AG04450 (cell line): ENCODE measurements at regions not wholly inside any gene's neighbourhood (a gene's known extent, or its start where the extent isn't known, plus 50 kb on each side); places are given as distances from the start of the nearest gene placed in this dataset.
A peak's percentile ranks its signal among the peaks of the same experiment; 100 is the strongest.

Source experiments
- CTCF ChIA-PET: fragments of 300-600, 350-600 bp; formaldehyde crosslinking; extraction: SDS; loops from one replicate; lab custom pipeline; 2022; ENCODE audit warnings: antibody characterized with exemption, inconsistent platforms; lab: Charles Lee
- POLR2A ChIA-PET: fragments of 350-600 bp; formaldehyde crosslinking; extraction: SDS; loops from one replicate; lab custom pipeline; 2021; ENCODE audit warnings: antibody characterized with exemption, inconsistent platforms; lab: Yijun Ruan, JAX
- DNase-seq: peaks from one replicate; pipeline ENCODE4 v3.0.0-alpha.2; 2011; ENCODE audit warnings: low read depth, low spot score
- H3K27ac ChIP-seq: one replicate; pipeline ENCODE4 v1.5.1; 2012; ENCODE audit warnings: low read depth, low read length, control low read depth
- H3K27me3 ChIP-seq: one replicate; pipeline ENCODE4 v1.6.0; 2012; ENCODE audit warnings: low read length; ENCODE audit not compliant: control insufficient read depth, insufficient read depth
- H3K4me3 ChIP-seq: 2 replicates; pipeline ENCODE4 v1.5.1; 2011; ENCODE audit warnings: mild to moderate bottlenecking, low read depth, low read length, control low read depth
- H3K9me3 ChIP-seq: 2 replicates; pipeline ENCODE4 v1.5.1; 2012; ENCODE audit warnings: low read length; ENCODE audit not compliant: control insufficient read depth, insufficient read depth
- CTCF ChIP-seq: IDR thresholded peaks from 2 replicates; pipeline ENCODE4 v1.5.1; 2011; ENCODE audit warnings: low read depth, low read length, control low read depth, inconsistent platforms

DNA sequence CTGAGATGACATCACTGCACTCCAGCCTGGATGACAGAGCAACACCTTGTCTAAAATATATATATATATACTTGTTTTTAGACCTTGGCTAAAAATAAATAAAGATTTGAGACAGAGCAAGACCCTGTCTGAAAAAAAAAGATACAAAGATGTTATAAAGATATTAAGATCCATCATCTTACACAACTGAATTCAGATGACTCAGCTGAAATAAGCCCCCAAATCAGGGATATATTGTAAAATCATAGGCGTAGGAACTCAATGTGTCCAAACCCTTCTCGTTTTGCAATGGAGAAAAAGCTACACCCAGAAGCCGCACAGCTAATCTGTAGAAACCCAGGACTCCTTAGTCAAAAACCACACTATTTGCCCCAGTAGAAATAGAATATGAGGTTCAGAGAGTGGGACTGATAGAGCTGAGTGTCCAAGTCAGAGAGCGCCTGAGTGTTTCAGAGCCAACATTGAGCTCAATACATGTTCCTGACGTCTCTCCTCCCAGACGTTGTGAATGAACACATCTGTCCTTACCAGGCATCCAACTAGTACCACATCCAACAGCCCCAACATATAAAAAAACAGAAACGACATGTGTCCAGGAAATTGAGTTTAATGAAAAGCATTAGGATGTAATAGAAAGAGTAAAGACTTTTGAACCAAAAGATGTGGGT lies 207.9 kb upstream of the BLID start:
- ChIA-PET CTCF (interaction anchor here (0.6 kb wide), 1 partner anchor 77 kb away, joined by 4 read pairs; no protein-coding TSS in a partner anchor), POLR2A (no interaction called here)
- Histone ChIP-seq H3K27me3 (no peaks in the 10 kb centered on the region), H3K9me3 (no peaks in the 10 kb centered on the region), H3K27ac (no peak overlapping the region), H3K4me3 (no peak overlapping the region)
- DNase-seq = no peak
- TF ChIP-seq CTCF = no peak

- no peaks in the 10 kb centered on the region for H3K27me3 ChIP-seq
- DNase-seq = peak; percentile 52
- TF ChIP-seq CTCF = no peak
- no peak overlapping the region for H3K4me3 ChIP-seq
- H3K9me3 ChIP-seq = no peaks in the 10 kb centered on the region
- H3K27ac ChIP-seq = no peak overlapping the region
- ChIA-PET CTCF (no interaction called here), POLR2A (no interaction called here)
Observed at GRCh38 chr11:122322329-122322728, 206.3 kb upstream of the BLID start.

DNA sequence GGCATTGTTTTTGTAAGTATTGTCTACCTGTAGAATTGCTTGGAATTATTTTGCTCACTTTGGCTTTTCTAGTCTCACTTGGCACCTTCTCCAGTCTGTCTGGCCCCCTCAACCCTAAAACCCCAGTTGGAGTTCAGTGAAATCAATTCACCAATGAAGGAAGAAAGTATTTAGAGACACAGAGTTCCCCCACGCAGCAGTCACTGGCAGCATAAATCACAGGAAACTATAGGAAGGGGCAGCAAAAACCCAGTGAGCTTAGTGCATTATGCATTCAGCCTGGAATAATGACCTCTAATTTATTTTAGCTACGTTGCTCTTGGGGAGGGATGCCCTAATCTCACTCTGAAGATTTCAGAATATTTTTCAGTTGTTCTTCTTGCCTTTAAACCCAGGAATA lies 204.7 kb upstream of the BLID start:
- no peaks in the 10 kb centered on the region for H3K9me3 ChIP-seq
- no peak for TF ChIP-seq CTCF
- H3K4me3 ChIP-seq = no peak overlapping the region
- POLR2A ChIA-PET = no interaction called here
- no peak overlapping the region for H3K27ac ChIP-seq
- H3K27me3 ChIP-seq = no peaks in the 10 kb centered on the region
- CTCF ChIA-PET = interaction anchor here (0.9 to 1.0 kb wide), 2 partner anchors 105 to 185 kb away, joined by 3 read pairs; no protein-coding TSS in a partner anchor
- no peak for DNase-seq

DNA sequence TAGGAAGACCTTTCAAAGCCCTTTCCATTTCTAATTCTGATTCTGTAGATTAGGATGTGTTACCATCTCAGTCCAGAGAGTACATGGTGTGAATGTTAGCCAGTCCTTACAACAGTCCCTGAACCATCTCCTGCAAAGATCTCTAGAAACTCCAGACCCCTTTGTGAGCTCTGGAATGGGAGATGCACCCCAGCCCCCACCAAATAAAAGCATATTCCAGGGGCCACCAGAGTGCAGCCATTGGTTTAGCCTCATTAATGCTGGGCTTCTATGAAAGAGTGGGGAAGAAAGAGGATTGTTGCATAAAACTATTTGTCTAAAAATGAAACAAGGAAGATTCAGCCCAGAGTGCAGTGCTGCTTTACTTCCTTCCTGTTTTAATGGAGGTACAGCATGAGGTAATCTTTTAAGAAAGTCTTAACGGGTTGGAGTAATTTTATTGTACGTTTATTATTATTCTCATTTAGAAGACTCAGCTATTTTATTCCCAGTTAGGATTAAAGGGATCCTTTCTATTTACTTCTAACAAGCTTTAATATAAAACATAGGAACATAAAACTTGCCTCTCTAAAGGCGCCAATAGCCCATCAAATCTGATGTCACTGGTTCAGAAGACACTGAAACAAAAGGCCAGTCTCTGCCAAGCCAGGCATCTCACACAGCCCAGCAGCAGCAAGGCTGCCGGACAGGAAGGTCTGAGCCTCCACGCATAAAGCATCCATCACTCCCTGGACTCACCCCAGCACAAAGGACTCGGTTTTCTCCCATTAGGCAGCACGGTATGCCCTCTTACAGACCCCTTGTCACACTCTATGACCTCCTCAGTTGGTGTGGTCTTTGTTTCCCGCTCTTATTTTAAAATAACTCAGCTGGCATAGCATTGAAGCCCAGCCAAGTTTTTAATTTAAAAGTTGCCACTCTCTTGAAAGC lies 203.9 kb upstream of the BLID start:
- no peaks in the 10 kb centered on the region for H3K27me3 ChIP-seq
- ChIA-PET CTCF (interaction anchor here (1.0 kb wide), 1 partner anchor 104 kb away, joined by 3 read pairs; no protein-coding TSS in a partner anchor), POLR2A (no interaction called here)
- no peak for TF ChIP-seq CTCF
- H3K4me3 ChIP-seq = no peak overlapping the region
- no peak overlapping the region for H3K27ac ChIP-seq
- DNase-seq = no peak
- no peaks in the 10 kb centered on the region for H3K9me3 ChIP-seq

GRCh38 chr11:122319085-122319484 lies 203.1 kb upstream of the BLID start:
- CTCF ChIA-PET = no interaction called here
- TF ChIP-seq CTCF = no peak
- Histone ChIP-seq H3K27me3 (no peaks in the 10 kb centered on the region), H3K27ac (no peak overlapping the region), H3K4me3 (no peak overlapping the region), H3K9me3 (no peaks in the 10 kb centered on the region)
- DNase-seq = no peak
- POLR2A ChIA-PET = interaction anchor here (0.6 kb wide), 1 partner anchor 66 kb away, joined by 3 read pairs; no protein-coding TSS in a partner anchor
